T-helper 22 cell (primary cell): ENCODE measurements at regions not wholly inside any gene's neighbourhood (a gene's known extent, or its start where the extent isn't known, plus 50 kb on each side); places are given as distances from the start of the nearest gene placed in this dataset.
"Not testable (repeated sequence)": the region's sequence is repeated elsewhere in the genome, so short reads cannot be mapped to it uniquely, and the experiment has no call there.

Experiments used
- DNase-seq: peaks from one replicate; pipeline ENCODE4 v3.0.0-alpha.2; 2020; ENCODE audit warnings: low read depth

- DNase-seq: no peak
These were observed 249.7 kb upstream of the BTG1 start for GRCh38 chr12:92395322-92395721.

GRCh38 chr12:92394895-92395294 is 249.2 kb upstream of the BTG1 start:
- no peak for DNase-seq

GRCh38 chr12:92393504-92393903 is 247.9 kb upstream of the BTG1 start:
- DNase-seq: no peak

- not testable (repeated sequence) for DNase-seq
These were observed 246.1 kb upstream of the BTG1 start for GRCh38 chr12:92391726-92392125.

- no peak for DNase-seq
These were observed 243.8 kb upstream of the BTG1 start for GRCh38 chr12:92389466-92389865.

GRCh38 chr12:92385296-92385695 is 239.7 kb upstream of the BTG1 start:
- no peak for DNase-seq

- no peak for DNase-seq
These were observed 238.9 kb upstream of the BTG1 start for GRCh38 chr12:92384571-92384970.

- no peak for DNase-seq
These were observed 236.8 kb upstream of the BTG1 start for GRCh38 chr12:92382383-92382878.

- no peak for DNase-seq
These were observed 236.2 kb upstream of the BTG1 start for GRCh38 chr12:92381856-92382255.

- no peak for DNase-seq
These were observed 233.2 kb upstream of the BTG1 start for GRCh38 chr12:92378682-92379479.

- not testable (repeated sequence) for DNase-seq
These were observed 229.9 kb upstream of the BTG1 start for GRCh38 chr12:92375504-92375903.

- DNase-seq: no peak
These were observed 225.2 kb upstream of the BTG1 start for GRCh38 chr12:92370828-92371227.

GRCh38 chr12:92369636-92370035 is 224.0 kb upstream of the BTG1 start:
- no peak for DNase-seq

GRCh38 chr12:92369056-92369455 is 223.4 kb upstream of the BTG1 start:
- no peak for DNase-seq

- DNase-seq: no peak
These were observed 220.2 kb upstream of the BTG1 start for GRCh38 chr12:92365836-92366235.

- DNase-seq: no peak
These were observed 219.7 kb upstream of the BTG1 start for GRCh38 chr12:92365333-92365732.

GRCh38 chr12:92363295-92364146 is 217.9 kb upstream of the BTG1 start:
- DNase-seq: peak; percentile 47

GRCh38 chr12:92362785-92363184 is 217.1 kb upstream of the BTG1 start:
- DNase-seq: no peak

GRCh38 chr12:92362126-92362525 is 216.5 kb upstream of the BTG1 start:
- no peak for DNase-seq

- DNase-seq: no peak
These were observed 214.9 kb upstream of the BTG1 start for GRCh38 chr12:92360543-92360942.

- no peak for DNase-seq
These were observed 214.0 kb upstream of the BTG1 start for GRCh38 chr12:92359581-92360209.

- no peak for DNase-seq
These were observed 212.1 kb upstream of the BTG1 start for GRCh38 chr12:92357584-92358261.
